Activated naive CD4-positive, alpha-beta T cell treated with anti-CD3 and anti-CD28 coated beads, Interleukin-2, amount 50 U/mL, for 72 hours (primary cell): ENCODE measurements at regions not wholly inside any gene's neighbourhood (a gene's known extent, or its start where the extent isn't known, plus 50 kb on each side); places are given as distances from the start of the nearest gene placed in this dataset.
"Not testable (repeated sequence)": the region's sequence is repeated elsewhere in the genome, so short reads cannot be mapped to it uniquely, and the experiment has no call there.

Experiments
- ATAC-seq, 2 donors: fragments of 150-1000 bp; cut with Tn5 transposase; 2 replicates each; pipeline ENCODE4 v1.10.0; 2021; ENCODE audit warnings: mild to moderate bottlenecking in 2 of 2, moderate library complexity in 2 of 2
- DNase-seq, 2 donors: peaks; one replicate each; pipeline ENCODE4 v3.0.0; 2021 to 2022; ENCODE audit warnings: low spot score in 2 of 2
- H3K27ac Mint-ChIP-seq, 2 donors: one replicate each; pipeline ENCODE4 v1.8.0; 2022; ENCODE audit warnings: mild to moderate bottlenecking in 2 of 2, mixed read lengths in 2 of 2
- H3K36me3 Mint-ChIP-seq, 2 donors: one replicate each; pipeline ENCODE4 v1.8.0; 2022; ENCODE audit warnings: mixed read lengths in 2 of 2
- H3K9me3 Mint-ChIP-seq, 2 donors: one replicate each; pipeline ENCODE4 v1.8.0; 2022; ENCODE audit warnings: mixed read lengths in 2 of 2

GRCh38 chr16:35150805-35151312 is 1691.4 kb downstream of the TP53TG3F start:
- H3K36me3 Mint-ChIP-seq, result peaks cover 11 to 37% of the 10 kb centered on the region in 2 donors
- H3K9me3 Mint-ChIP-seq, result peaks cover 10 to 38% of the 10 kb centered on the region in 2 donors
- no peak overlapping the region for H3K27ac Mint-ChIP-seq
- ATAC-seq (no peak), DNase-seq (no peak)

GRCh38 chr16:35152067-35152627 is 1692.7 kb downstream of the TP53TG3F start:
- H3K9me3 Mint-ChIP-seq, result peaks cover 10 to 43% of the 10 kb centered on the region in 2 donors
- H3K27ac Mint-ChIP-seq, result no peak overlapping the region
- no peak for DNase-seq
- H3K36me3 Mint-ChIP-seq, result peaks cover 11 to 38% of the 10 kb centered on the region in 2 donors
- no peak for ATAC-seq

GRCh38 chr16:35154627-35155026 is 1695.2 kb downstream of the TP53TG3F start:
- H3K9me3 Mint-ChIP-seq, result peaks cover 18 to 51% of the 10 kb centered on the region in 2 donors

GRCh38 chr16:35157549-35157948 is 1698.1 kb downstream of the TP53TG3F start:
- not testable (repeated sequence) for DNase-seq, ATAC-seq, H3K27ac Mint-ChIP-seq
- H3K9me3 Mint-ChIP-seq, result peaks cover 13 to 38% of the 10 kb centered on the region in 2 donors
- H3K36me3 Mint-ChIP-seq, result peaks cover 17 to 31% of the 10 kb centered on the region in 2 donors

More at GRCh38 chr16:35154627-35155026, 1695.2 kb downstream of the TP53TG3F start:
- Mint-ChIP-seq H3K36me3 (peaks cover 23 to 46% of the 10 kb centered on the region in 2 donors), H3K27ac (no peak overlapping the region)
- ATAC-seq (no peak), DNase-seq (no peak)

- not testable (repeated sequence) for ATAC-seq, H3K36me3 Mint-ChIP-seq, DNase-seq, H3K27ac Mint-ChIP-seq
- H3K9me3 Mint-ChIP-seq, result peaks cover 24 to 25% of the 10 kb centered on the region in 2 donors
These were observed 1709.9 kb downstream of the TP53TG3F start for GRCh38 chr16:35169324-35169723.

GRCh38 chr16:35170061-35170460 is 1710.6 kb downstream of the TP53TG3F start:
- ATAC-seq, H3K36me3 Mint-ChIP-seq, DNase-seq, H3K27ac Mint-ChIP-seq: not testable (repeated sequence)
- peaks cover 24 to 25% of the 10 kb centered on the region in 2 donors for H3K9me3 Mint-ChIP-seq

GRCh38 chr16:35170610-35171009 is 1711.2 kb downstream of the TP53TG3F start:
- no peak overlapping the region for H3K27ac Mint-ChIP-seq
- H3K36me3 Mint-ChIP-seq, result peaks cover 4 to 8% of the 10 kb centered on the region in 2 donors
- ATAC-seq (no peak), DNase-seq (no peak)
- peaks cover 24 to 25% of the 10 kb centered on the region in 2 donors for H3K9me3 Mint-ChIP-seq

- Mint-ChIP-seq H3K27ac (no peak overlapping the region), H3K9me3 (peaks cover 23 to 24% of the 10 kb centered on the region in 2 donors), H3K36me3 (peaks cover 4 to 6% of the 10 kb centered on the region in 2 donors)
- no peak for ATAC-seq
- DNase-seq, result no peak
These were observed 1711.7 kb downstream of the TP53TG3F start for GRCh38 chr16:35171106-35171505.

- ATAC-seq (no peak), DNase-seq (no peak)
- H3K9me3 Mint-ChIP-seq, result peaks cover 23 to 28% of the 10 kb centered on the region in 2 donors
- no peak overlapping the region for H3K27ac Mint-ChIP-seq
- peaks cover 4 to 11% of the 10 kb centered on the region in 2 donors for H3K36me3 Mint-ChIP-seq
These were observed 1713.9 kb downstream of the TP53TG3F start for GRCh38 chr16:35173295-35173694.

- Mint-ChIP-seq H3K36me3 (peaks cover 4 to 11% of the 10 kb centered on the region in 2 donors), H3K9me3 (peaks cover 23 to 24% of the 10 kb centered on the region in 2 donors), H3K27ac (no peak overlapping the region)
- DNase-seq (no peak), ATAC-seq (no peak)
These were observed 1714.6 kb downstream of the TP53TG3F start for GRCh38 chr16:35174016-35174415.

- no peak for ATAC-seq
- Mint-ChIP-seq H3K36me3 (peaks cover 4 to 11% of the 10 kb centered on the region in 2 donors), H3K9me3 (peaks cover 25 to 29% of the 10 kb centered on the region in 2 donors), H3K27ac (no peak overlapping the region)
- no peak for DNase-seq
These were observed 1717.0 kb downstream of the TP53TG3F start for GRCh38 chr16:35176449-35176848.

- peaks cover 21 to 22% of the 10 kb centered on the region in 2 donors for H3K9me3 Mint-ChIP-seq
- peaks cover 7 to 11% of the 10 kb centered on the region in 2 donors for H3K36me3 Mint-ChIP-seq
- ATAC-seq (no peak), DNase-seq (no peak)
- H3K27ac Mint-ChIP-seq, result no peak overlapping the region
These were observed 1718.4 kb downstream of the TP53TG3F start for GRCh38 chr16:35177851-35178250.

- Mint-ChIP-seq H3K9me3 (peaks cover 29 to 39% of the 10 kb centered on the region in 2 donors), H3K36me3 (peaks cover 11 to 23% of the 10 kb centered on the region in 2 donors), H3K27ac (no peak overlapping the region)
- ATAC-seq (no peak), DNase-seq (no peak)
These were observed 1721.6 kb downstream of the TP53TG3F start for GRCh38 chr16:35180970-35181369.

GRCh38 chr16:35181422-35182030 is 1722.1 kb downstream of the TP53TG3F start:
- H3K36me3 Mint-ChIP-seq, result peaks cover 15 to 23% of the 10 kb centered on the region in 2 donors
- DNase-seq (no peak), ATAC-seq (no peak)
- peaks cover 33 to 45% of the 10 kb centered on the region in 2 donors for H3K9me3 Mint-ChIP-seq
- no peak overlapping the region for H3K27ac Mint-ChIP-seq

GRCh38 chr16:35182043-35182677 is 1722.7 kb downstream of the TP53TG3F start:
- DNase-seq (no peak), ATAC-seq (no peak)
- Mint-ChIP-seq H3K36me3 (peaks cover 16 to 17% of the 10 kb centered on the region in 2 donors), H3K27ac (no peak overlapping the region), H3K9me3 (peaks cover 32 to 43% of the 10 kb centered on the region in 2 donors)

- Mint-ChIP-seq H3K27ac (no peak overlapping the region), H3K9me3 (peaks cover 31 to 37% of the 10 kb centered on the region in 2 donors), H3K36me3 (peaks cover 15 to 16% of the 10 kb centered on the region in 2 donors)
- DNase-seq, result no peak
- ATAC-seq, result no peak
These were observed 1723.6 kb downstream of the TP53TG3F start for GRCh38 chr16:35182943-35183550.
